Bronchial epithelial cell (primary cell): ENCODE measurements at regions not wholly inside any gene's neighbourhood (a gene's known extent, or its start where the extent isn't known, plus 50 kb on each side); places are given as distances from the start of the nearest gene placed in this dataset.

Experiments
- DNase-seq: peaks from one replicate; pipeline ENCODE4 v3.0.0-alpha.2; 2010; ENCODE audit warnings: low read depth
- FAIRE-seq: peaks from 2 replicates; lab custom pipeline; 2011; peaks lifted over from hg19 to GRCh38; lab: Jason Lieb, UNC
- H3K27me3 ChIP-seq: 2 replicates; pipeline ENCODE4 v1.5.1; 2011; ENCODE audit warnings: low read length; ENCODE audit not compliant: control insufficient read depth, insufficient read depth
- H3K36me3 ChIP-seq: 2 replicates; pipeline ENCODE4 v1.5.1; 2011; ENCODE audit warnings: low read length; ENCODE audit not compliant: control insufficient read depth, insufficient read depth
- H3K4me3 ChIP-seq: 2 replicates; pipeline ENCODE4 v1.5.1; 2011; ENCODE audit warnings: mild to moderate bottlenecking, low read depth, low read length, control low read depth
- TF ChIP-seq, protein P1 (sequence below): IDR thresholded peaks from 2 replicates; pipeline ENCODE4 v1.5.1; 2011; ENCODE audit warnings: mild to moderate bottlenecking, moderate library complexity, low read length, control low read depth, inconsistent platforms; ENCODE audit not compliant: insufficient read depth, severe bottlenecking

DNA sequence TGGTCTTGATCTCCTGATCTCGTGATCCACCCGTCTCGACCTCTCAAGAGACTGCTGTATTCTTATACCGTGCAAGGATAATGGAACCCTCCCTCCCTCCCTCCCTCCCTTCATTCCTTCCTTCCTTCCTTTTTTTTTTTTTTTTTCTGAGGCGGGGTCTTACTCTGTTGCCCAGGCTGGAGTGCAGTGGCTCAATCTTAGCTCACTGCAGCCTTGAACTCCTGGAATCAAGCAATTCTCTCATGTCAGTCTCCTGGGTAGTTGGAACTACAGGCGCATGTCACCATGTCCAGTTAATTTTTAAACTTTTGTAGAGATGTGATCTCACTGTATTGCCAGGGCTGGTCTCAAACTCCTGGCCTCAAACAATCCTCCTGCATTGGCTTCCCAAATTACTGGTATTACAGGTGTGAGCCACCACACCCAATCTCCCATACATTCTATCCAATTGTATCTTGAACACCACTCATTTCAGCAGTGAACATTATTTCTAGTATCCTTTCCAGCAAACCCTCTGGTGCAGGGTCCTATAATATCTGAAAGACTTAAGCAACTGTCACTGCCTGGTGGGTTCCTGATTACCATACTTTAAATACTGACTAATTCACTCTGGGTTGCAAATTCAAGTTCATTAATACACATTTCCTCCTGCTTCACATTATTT, 210.0 kb upstream of the ZNF217 start:
- TF ChIP-seq, protein P1, sequence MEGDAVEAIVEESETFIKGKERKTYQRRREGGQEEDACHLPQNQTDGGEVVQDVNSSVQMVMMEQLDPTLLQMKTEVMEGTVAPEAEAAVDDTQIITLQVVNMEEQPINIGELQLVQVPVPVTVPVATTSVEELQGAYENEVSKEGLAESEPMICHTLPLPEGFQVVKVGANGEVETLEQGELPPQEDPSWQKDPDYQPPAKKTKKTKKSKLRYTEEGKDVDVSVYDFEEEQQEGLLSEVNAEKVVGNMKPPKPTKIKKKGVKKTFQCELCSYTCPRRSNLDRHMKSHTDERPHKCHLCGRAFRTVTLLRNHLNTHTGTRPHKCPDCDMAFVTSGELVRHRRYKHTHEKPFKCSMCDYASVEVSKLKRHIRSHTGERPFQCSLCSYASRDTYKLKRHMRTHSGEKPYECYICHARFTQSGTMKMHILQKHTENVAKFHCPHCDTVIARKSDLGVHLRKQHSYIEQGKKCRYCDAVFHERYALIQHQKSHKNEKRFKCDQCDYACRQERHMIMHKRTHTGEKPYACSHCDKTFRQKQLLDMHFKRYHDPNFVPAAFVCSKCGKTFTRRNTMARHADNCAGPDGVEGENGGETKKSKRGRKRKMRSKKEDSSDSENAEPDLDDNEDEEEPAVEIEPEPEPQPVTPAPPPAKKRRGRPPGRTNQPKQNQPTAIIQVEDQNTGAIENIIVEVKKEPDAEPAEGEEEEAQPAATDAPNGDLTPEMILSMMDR = no peak
- Histone ChIP-seq H3K27me3 (no peaks in the 10 kb centered on the region), H3K36me3 (no peaks in the 10 kb centered on the region), H3K4me3 (no peak overlapping the region)
- FAIRE-seq = no peak
- no peak for DNase-seq

- no peak for FAIRE-seq
- TF ChIP-seq, protein P1 = no peak
These were observed 208.2 kb upstream of the ZNF217 start for GRCh38 chr20:53801609-53802370.

GRCh38 chr20:53800883-53801604, 207.4 kb upstream of the ZNF217 start:
- TF ChIP-seq, protein P1 = no peak
- Histone ChIP-seq H3K27me3 (no peaks in the 10 kb centered on the region), H3K4me3 (no peak overlapping the region), H3K36me3 (no peaks in the 10 kb centered on the region)
- FAIRE-seq (no peak), DNase-seq (no peak)

More at GRCh38 chr20:53801609-53802370, 208.2 kb upstream of the ZNF217 start:
- Histone ChIP-seq H3K27me3 (no peaks in the 10 kb centered on the region), H3K36me3 (no peaks in the 10 kb centered on the region), H3K4me3 (no peak overlapping the region)
- no peak for DNase-seq

DNA sequence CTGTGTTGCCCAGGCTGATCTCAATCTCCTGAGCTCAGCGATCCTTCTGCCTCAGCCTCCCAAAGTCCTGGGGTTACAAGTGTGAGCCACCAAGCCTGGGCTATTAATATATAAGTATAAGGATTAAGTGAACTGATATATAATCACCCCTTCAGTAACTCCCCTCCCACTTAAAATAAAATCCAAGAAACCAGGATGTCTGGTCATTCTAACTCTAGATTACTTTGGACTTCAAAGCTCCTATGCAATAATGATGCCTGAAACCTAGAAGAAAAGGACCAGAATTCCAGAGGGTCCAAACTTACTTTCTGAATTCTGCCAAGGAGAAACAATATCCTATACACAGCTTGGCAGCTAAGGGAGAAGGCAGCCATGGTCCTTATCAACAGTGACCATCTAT, 206.8 kb upstream of the ZNF217 start:
- TF ChIP-seq, protein P1 = no peak
- FAIRE-seq (no peak), DNase-seq (no peak)
- Histone ChIP-seq H3K4me3 (no peak overlapping the region), H3K27me3 (no peaks in the 10 kb centered on the region), H3K36me3 (no peaks in the 10 kb centered on the region)

DNA sequence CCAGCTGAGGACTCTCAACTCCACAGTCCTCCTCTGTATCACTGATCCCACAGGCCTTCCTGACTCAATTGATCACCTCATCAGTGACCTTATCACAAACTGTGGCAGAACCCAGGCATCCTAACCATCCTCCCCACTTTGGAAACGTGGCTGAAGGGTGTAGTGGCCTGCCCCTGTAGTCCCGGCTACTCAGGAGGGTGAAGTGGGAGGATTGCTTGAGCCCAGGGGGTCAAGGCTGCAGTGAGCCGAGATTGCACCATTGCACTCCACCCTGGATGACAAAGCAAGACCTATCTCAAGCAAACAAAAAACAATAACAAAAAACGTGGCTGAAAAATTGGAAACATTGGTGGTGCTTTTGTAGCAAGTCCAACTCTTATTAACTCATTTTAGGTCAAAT, 203.4 kb upstream of the ZNF217 start:
- H3K36me3 ChIP-seq = no peaks in the 10 kb centered on the region
- DNase-seq = no peak
- no peak for FAIRE-seq
- H3K27me3 ChIP-seq = no peaks in the 10 kb centered on the region
- TF ChIP-seq, protein P1 = no peak
- H3K4me3 ChIP-seq = no peak overlapping the region
